Omental fat pad (tissue), 3 donors: ENCODE measurements at regions not wholly inside any gene's neighbourhood (a gene's known extent, or its start where the extent isn't known, plus 50 kb on each side); places are given as distances from the start of the nearest gene placed in this dataset.
A peak's percentile ranks its signal among the peaks of the same experiment; 100 is the strongest.
"Not testable (repeated sequence)": the region's sequence is repeated elsewhere in the genome, so short reads cannot be mapped to it uniquely, and the experiment has no call there.

Experiments
- ATAC-seq: fragments of 150-250 bp; one replicate; pipeline ENCODE4 v1.9.1; 2016; ENCODE audit warnings: mild to moderate bottlenecking, moderate library complexity; ENCODE audit not compliant: low FRiP score
- DNase-seq: peaks from one replicate; pipeline ENCODE4 v3.0.0-alpha.2; 2019; ENCODE audit warnings: low spot score
- TF ChIP-seq, protein P1 (sequence below), 3 donors: fragments of 450-650 bp; IDR thresholded peaks; one replicate each; pipeline ENCODE4 v1.5.1; 2016 to 2017; ENCODE audit warnings: antibody characterized with exemption in 3 of 3, mild to moderate bottlenecking in 3 of 3, moderate library complexity in 2 of 3

DNA sequence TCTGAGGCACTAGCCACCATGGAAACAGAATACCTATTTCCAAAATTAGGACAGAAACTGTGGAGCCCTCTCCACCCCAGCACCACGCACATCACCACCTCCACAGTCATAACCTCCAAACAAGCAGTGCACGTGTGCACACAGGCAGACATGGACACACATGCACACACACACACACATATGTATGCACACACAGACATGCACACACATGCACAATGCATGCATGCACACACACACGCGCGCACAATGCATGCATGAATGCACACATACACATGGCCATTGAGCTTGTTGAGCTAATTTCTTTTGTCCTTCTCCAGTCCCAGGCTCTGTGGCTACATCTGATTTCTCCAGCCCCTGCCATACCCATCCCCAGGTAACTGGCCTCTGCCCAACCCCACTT is 161.6 kb upstream of the EPB41L3 start:
- ATAC-seq: no peak

DNA sequence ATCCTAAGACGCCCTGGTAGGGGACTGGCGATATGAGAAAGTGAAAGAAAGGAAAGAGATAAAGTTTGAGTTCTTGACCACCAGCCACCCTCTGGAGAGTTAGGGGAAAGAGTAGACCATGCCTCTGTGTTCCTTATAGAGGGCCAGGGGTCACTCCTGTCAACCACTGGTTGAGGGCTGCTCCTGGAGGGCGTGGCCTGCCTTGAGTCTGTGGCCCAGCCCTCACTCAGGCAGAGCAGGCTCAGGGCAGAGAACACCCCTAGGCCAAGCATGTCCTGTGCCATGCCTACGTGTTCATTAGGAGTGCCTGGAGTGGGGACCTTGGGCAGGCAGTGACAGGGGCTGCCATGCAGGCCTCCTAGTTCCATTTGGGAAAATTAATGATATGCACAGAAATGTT is 161.1 kb upstream of the EPB41L3 start:
- TF ChIP-seq, protein P1, sequence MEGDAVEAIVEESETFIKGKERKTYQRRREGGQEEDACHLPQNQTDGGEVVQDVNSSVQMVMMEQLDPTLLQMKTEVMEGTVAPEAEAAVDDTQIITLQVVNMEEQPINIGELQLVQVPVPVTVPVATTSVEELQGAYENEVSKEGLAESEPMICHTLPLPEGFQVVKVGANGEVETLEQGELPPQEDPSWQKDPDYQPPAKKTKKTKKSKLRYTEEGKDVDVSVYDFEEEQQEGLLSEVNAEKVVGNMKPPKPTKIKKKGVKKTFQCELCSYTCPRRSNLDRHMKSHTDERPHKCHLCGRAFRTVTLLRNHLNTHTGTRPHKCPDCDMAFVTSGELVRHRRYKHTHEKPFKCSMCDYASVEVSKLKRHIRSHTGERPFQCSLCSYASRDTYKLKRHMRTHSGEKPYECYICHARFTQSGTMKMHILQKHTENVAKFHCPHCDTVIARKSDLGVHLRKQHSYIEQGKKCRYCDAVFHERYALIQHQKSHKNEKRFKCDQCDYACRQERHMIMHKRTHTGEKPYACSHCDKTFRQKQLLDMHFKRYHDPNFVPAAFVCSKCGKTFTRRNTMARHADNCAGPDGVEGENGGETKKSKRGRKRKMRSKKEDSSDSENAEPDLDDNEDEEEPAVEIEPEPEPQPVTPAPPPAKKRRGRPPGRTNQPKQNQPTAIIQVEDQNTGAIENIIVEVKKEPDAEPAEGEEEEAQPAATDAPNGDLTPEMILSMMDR (IDR thresholded peaks at IDR 0.05): no peak
- DNase-seq: no peak
- no peak for ATAC-seq

More for the DNA sequence above, 161.6 kb upstream of the EPB41L3 start:
- DNase-seq: no peak
- TF ChIP-seq, protein P1 (IDR thresholded peaks at IDR 0.05): no peak

- DNase-seq, ATAC-seq: not testable (repeated sequence)
Measured at GRCh38 chr18:5702016-5702415, 158.2 kb upstream of the EPB41L3 start.

- DNase-seq: no peak
- TF ChIP-seq, protein P1 (IDR thresholded peaks at IDR 0.05): no peak
- peak; percentile 48 for ATAC-seq
Measured at GRCh38 chr18:5693699-5694294, 150.0 kb upstream of the EPB41L3 start.

DNA sequence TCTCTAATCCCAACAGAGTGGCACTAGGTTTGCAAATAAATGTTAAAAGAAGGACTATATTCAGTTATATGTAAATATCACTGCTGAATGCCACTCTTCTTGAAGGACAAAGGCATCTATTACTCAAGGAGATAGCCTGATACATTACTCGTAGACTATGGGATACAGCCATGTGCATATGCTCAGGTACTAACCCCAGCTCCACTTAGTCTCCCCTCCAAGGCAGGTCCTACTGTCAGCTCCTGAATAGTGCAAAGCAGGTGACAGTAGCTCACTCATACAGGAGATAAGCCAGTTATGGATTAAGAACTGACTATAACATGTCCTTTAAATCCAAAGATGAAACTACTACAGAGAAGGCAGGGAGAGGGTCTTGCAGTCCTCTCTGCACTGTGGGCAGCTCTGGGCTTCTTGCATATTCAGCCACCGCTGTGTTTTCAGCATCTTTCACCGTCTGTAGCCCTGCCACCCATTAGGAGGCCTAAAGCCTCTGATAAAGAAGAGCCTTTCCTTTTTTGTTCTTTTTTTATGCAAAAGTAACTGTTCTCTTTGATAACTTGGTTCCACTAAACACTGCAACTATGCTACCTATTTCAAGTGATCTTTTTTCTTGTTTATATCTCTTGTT is 135.1 kb upstream of the EPB41L3 start:
- ATAC-seq (no peak), DNase-seq (no peak)
- TF ChIP-seq, protein P1 (IDR thresholded peaks at IDR 0.05): no peak

GRCh38 chr18:5678278-5678677 is 134.5 kb upstream of the EPB41L3 start:
- TF ChIP-seq, protein P1 (IDR thresholded peaks at IDR 0.05): no peak
- no peak for DNase-seq
- ATAC-seq: no peak

DNA sequence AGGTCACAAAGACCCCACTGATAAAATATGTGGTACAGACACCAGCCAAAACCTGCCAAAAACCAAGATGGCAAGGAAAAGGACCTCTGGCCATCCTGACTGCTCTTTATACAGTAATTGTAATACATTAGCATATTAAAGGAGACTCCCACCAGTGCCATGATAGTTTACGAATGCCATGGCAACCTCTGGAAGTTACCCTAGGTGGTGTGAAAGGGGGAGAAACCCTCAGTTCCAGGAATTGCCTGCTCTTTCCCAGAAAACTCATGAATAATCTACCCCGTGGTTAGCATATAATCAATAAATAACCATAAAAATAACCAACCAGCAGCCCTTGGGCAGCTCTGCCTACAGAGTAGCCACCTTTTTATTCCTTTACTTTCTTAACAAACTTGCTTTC is 129.8 kb upstream of the EPB41L3 start:
- TF ChIP-seq, protein P1 (IDR thresholded peaks at IDR 0.05): no peak
- DNase-seq (no peak), ATAC-seq (no peak)
